Activated CD4-positive, CD25-positive, alpha-beta regulatory T cell treated with anti-CD3 and anti-CD28 coated beads, Interleukin-2, amount 50 U/mL, for 24 hours (primary cell): ENCODE measurements at regions not wholly inside any gene's neighbourhood (a gene's known extent, or its start where the extent isn't known, plus 50 kb on each side); places are given as distances from the start of the nearest gene placed in this dataset.

Experiments used
- ATAC-seq, 2 donors: fragments of 150-1000 bp; cut with Tn5 transposase; one replicate each; pipeline ENCODE4 v1.10.0; 2021; ENCODE audit warnings: mild to moderate bottlenecking in 1 of 2, moderate library complexity in 1 of 2

DNA sequence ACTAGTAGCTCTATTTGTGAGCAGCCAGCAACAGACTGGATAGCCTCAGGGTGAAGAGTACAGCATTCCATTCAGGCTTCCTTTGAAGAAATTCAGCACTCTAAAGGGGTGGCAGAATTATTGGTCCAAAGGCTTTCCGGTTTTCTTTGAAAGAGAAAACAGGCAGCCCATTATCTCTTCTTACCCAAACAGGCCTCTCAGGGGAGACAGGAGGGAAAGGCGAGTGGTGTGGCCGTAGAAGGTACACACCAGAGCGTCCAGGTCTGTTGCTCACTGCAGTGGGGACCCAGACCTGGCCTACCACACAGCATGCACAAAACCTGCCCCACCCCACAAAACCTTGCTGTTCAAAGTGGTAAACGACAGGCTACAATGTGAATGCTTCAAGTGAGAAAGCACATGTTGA is 83.3 kb downstream of the ZNF608 start:
- no peak for ATAC-seq

GRCh38 chr5:124662181-124662781 is 84.2 kb downstream of the ZNF608 start:
- ATAC-seq = no peak

GRCh38 chr5:124661317-124662141 is 84.9 kb downstream of the ZNF608 start:
- ATAC-seq = no peak

- ATAC-seq = no peak
These were observed 86.0 kb downstream of the ZNF608 start for GRCh38 chr5:124660229-124661093.

DNA sequence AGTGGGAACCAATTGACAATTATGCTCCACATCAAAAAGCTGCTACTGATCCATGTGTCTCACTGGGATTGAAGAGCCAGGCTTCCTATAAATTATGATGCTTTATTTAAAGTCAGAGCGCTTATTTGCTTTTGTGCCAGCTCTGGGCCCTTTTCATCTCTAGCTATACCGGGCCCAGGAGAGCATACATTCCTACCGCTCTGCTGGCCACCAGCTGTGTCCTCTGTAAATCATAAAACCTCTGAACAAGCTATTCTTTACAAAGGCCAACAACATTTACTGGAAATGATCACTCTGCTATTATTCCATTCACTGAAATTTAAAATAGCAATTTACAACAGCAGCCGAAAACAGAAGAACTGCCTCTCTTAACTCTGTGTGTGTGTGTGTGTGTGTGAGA is 86.6 kb downstream of the ZNF608 start:
- no peak for ATAC-seq

- ATAC-seq = no peak
These were observed 87.4 kb downstream of the ZNF608 start for GRCh38 chr5:124658867-124659557.

- ATAC-seq = no peak
These were observed 90.4 kb downstream of the ZNF608 start for GRCh38 chr5:124655921-124656511.

- ATAC-seq = no peak
These were observed 91.1 kb downstream of the ZNF608 start for GRCh38 chr5:124655251-124655917.

GRCh38 chr5:124654418-124654817 is 92.0 kb downstream of the ZNF608 start:
- no peak for ATAC-seq

DNA sequence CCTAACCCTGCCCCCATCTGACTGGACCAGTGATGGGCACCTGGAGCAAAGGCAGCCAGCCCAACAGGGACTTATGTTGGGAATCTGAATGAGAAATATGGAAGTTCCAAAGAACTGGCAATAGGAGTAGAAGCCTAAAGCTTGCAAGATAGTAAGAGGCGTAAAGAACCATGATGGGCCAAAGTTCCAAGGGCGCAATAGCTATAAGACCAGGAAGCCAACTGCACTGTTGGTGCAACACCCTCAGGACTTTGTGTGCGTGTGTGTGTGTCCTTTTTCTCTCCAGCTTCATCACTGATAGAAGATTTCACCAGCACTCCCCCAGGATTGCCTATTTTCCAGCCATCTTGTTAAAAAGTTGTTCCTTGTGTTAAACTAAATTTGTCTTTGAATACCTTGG is 92.8 kb downstream of the ZNF608 start:
- ATAC-seq = no peak

DNA sequence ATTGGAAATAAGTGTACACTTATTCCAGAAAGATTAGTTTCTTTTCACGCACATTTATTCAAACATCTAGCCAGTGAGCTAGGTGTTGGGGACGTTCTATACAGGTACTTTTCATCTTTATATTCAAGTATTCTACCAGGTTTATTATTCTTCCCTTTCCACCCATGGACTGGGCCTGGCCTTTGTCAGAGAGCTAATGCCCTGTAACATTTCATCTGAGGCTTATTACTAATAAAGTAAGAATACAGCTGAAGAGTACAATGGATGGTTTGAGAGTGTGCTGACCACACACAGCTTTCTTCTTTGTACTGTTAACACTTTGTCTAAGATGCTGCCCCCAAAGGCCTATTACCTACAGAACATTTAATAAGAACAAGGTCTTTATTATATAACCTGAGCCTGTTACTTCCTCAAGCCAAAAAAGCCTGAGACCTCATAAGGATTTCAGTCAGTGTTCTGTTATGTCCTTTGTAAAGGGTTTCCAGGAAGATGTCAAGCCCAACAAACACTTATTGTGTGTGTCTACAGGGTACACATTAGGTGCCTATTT is 93.5 kb downstream of the ZNF608 start:
- ATAC-seq = no peak

GRCh38 chr5:124652514-124652819 is 94.0 kb downstream of the ZNF608 start:
- no peak for ATAC-seq

DNA sequence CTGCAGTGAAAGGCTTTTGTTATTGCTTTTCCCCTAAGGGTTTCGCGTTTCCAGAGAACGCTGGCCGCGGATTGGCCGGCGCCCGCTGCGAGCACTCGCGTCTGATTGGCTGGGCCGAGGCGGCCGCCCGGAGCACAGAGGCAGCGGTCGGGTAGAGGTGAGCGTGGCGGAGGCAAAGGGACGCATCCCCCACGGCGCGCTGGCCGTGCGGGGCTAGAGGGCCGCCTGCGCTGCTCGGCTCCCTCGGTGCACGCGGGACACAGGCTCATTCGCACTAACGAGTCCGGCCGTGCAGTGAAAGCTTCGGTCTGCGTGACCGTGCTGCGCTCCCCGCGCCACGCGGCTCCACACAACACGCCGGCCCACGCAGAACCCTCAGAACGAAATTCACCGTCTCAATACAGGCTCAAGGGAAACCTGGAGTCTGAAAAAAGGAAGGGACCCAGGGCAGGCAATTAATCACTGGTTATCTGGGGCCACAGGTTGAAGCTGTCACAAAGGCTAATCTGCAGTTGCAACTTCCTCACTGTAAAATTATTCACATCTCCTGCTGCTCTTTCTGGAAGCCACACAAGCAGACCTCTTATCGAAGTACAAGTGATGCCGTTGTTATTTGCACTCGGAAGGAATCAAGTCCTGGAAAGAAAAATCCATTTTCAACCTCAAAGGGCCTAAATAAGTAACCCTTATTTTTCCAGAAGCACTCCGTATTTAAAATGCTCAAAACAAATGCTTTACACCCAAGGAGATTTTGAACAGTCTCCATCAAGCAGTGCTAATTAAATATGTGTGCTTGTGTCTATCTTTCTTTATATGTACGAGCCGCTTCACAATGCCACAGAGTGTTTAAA is 94.6 kb downstream of the ZNF608 start:
- ATAC-seq = peak in 1 of 2 donors; percentile 30

- no peak for ATAC-seq
These were observed 95.3 kb downstream of the ZNF608 start for GRCh38 chr5:124650951-124651662.

GRCh38 chr5:124650147-124650561 is 96.3 kb downstream of the ZNF608 start:
- peak in 1 of 2 donors; percentile 14 for ATAC-seq

GRCh38 chr5:124649491-124650146 is 96.8 kb downstream of the ZNF608 start:
- ATAC-seq = peak; percentile 68 to 76

DNA sequence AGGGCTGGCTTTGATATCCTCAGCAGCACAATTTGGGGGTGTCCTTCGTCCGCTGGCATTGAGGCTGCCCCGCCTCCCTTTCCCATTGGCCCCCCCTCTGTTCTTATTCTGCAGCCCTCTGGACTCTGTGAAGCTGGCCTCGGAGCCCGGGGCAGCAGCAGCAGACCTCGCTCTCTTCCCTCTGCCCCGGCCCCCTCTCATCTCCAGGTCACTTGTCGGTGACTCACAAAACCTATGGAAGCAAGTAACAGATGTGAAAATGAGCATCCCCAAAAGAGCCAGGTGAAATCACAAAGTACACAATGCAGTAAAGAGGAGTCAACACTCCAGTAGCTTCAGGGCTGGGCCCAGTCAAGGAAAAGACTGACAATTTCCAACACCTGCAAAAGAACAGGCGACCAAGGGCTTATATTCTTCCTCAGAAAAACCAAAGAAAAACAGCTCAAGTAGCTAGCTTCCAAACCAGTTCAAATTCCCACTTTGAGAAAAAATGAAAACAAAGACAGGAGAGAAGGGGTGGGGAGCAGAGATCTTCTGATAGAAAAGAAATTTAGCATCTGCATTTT is 97.5 kb downstream of the ZNF608 start:
- no peak for ATAC-seq

DNA sequence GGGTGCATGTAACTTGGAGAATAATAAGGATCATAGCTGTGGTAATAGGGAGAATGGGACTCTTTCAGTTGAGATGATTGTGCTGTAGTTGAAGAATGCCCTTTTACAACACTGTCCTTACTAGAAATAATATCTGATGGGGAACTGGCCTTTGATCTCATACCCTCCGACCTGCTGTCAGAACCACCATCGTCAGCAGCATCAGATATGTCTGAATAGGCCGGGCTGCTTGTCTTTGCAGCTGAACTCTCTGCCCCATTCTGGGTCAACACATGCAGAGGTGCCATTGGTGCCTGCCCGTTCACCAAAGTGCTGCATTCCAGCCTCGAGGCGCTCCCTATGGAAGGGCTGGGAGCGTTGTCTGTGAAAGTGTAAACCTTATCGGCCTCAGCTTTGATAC is 99.1 kb downstream of the ZNF608 start:
- no peak for ATAC-seq

DNA sequence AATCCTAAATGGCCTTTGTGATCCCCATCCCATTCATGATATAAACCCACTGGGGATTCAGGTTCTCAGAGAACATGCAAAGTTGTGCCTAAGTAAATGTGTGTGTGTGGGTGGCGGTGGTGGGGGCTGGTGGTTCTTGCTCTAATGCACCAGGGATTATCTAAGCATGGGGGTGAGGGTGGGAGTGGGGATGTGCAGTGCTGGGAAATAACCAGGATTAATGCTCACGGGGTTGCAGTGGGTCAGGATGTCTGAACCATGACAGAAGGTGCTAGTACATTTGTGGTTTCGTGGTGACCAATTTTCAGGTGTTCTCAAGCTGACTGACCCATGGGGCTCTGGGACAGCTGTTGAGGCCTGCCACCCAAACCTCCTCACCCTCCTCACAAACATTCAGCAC is 101.0 kb downstream of the ZNF608 start:
- no peak for ATAC-seq
